ENCODE measurements at regions not wholly inside any gene's neighbourhood (a gene's known extent, or its start where the extent isn't known, plus 50 kb on each side); places are given as distances from the start of the nearest gene placed in this dataset.

- 33 to 35% methylated on average over 4 to 5 of the region's 5 CpGs for WGBS, 2 donors (ENCODE audit: low coverage in 1 of 2)
- Histone ChIP-seq H3K4me3 (no peak overlapping the region), H3K9me3 (no peaks in the 10 kb centered on the region), H3K36me3 (no peaks in the 10 kb centered on the region), H3K27ac (no peak overlapping the region), H3K27me3 (peaks cover 8% of the 10 kb centered on the region), H3K4me1 (no peaks in the 10 kb centered on the region)
- in situ Hi-C loops (cut with MboI; ENCODE audit: low pct_ligation_motif_present in 1 of 4, low pct_unique_long_range_greater_than_20kb in 1 of 4, low sequenced_read_pairs in 3 of 4) = no loop called here
- no peak for DNase-seq
- intact Hi-C loops (cut with DNase I; ENCODE audit: low total_unique reads) = no loop called here
- TF ChIP-seq EP300 (IDR thresholded peaks at IDR 0.05; ENCODE audit: low read depth) (no peak), POLR2A (IDR thresholded peaks at IDR 0.05) (no peak), CTCF (IDR thresholded peaks at IDR 0.05) (no peak), POLR2AphosphoS5 (IDR thresholded peaks at IDR 0.05) (no peak)
Observed at GRCh38 chr22:34960005-34960404, 106.0 kb upstream of the ISX start.

- H3K9me3 ChIP-seq = no peaks in the 10 kb centered on the region
- no peaks in the 10 kb centered on the region for H3K4me1 ChIP-seq
- 58 to 66% methylated on average over 3 to 4 of the region's 4 CpGs for WGBS, 2 donors (ENCODE audit: low coverage in 1 of 2)
- H3K4me3 ChIP-seq = no peak overlapping the region
- intact Hi-C loops (cut with DNase I; ENCODE audit: low total_unique reads) (no loop called here), in situ Hi-C loops (cut with MboI; ENCODE audit: low pct_ligation_motif_present in 1 of 4, low pct_unique_long_range_greater_than_20kb in 1 of 4, low sequenced_read_pairs in 3 of 4) (no loop called here)
- no peak for DNase-seq
- no peaks in the 10 kb centered on the region for H3K36me3 ChIP-seq
- H3K27me3 ChIP-seq = peaks cover 3% of the 10 kb centered on the region
- no peak for TF ChIP-seq CTCF (IDR thresholded peaks at IDR 0.05)
- no peak for TF ChIP-seq EP300 (IDR thresholded peaks at IDR 0.05; ENCODE audit: low read depth)
- no peak for TF ChIP-seq POLR2A (IDR thresholded peaks at IDR 0.05)
- TF ChIP-seq POLR2AphosphoS5 (IDR thresholded peaks at IDR 0.05) = no peak
- no peak overlapping the region for H3K27ac ChIP-seq
Observed at GRCh38 chr22:34966980-34967565, 98.9 kb upstream of the ISX start.

- intact Hi-C loops (cut with DNase I; ENCODE audit: low total_unique reads) (no loop called here), in situ Hi-C loops (cut with MboI; ENCODE audit: low pct_ligation_motif_present in 1 of 4, low pct_unique_long_range_greater_than_20kb in 1 of 4, low sequenced_read_pairs in 3 of 4) (no loop called here)
- 64 to 87% methylated on average over 3 to 15 of the region's 15 CpGs for WGBS, 2 donors (ENCODE audit: low coverage in 1 of 2)
- H3K4me1 ChIP-seq = no peaks in the 10 kb centered on the region
- peaks cover 3% of the 10 kb centered on the region for H3K27me3 ChIP-seq
- DNase-seq = no peak
- H3K36me3 ChIP-seq = no peaks in the 10 kb centered on the region
- no peak overlapping the region for H3K4me3 ChIP-seq
- H3K9me3 ChIP-seq = no peaks in the 10 kb centered on the region
- TF ChIP-seq EP300 (IDR thresholded peaks at IDR 0.05; ENCODE audit: low read depth) = no peak
- H3K27ac ChIP-seq = no peak overlapping the region
Observed at GRCh38 chr22:34969001-34969790, 96.8 kb upstream of the ISX start.

- Histone ChIP-seq H3K4me3 (no peak overlapping the region), H3K27me3 (peaks cover 3% of the 10 kb centered on the region), H3K27ac (no peak overlapping the region), H3K4me1 (no peaks in the 10 kb centered on the region), H3K9me3 (no peaks in the 10 kb centered on the region), H3K36me3 (no peaks in the 10 kb centered on the region)
- in situ Hi-C loops (cut with MboI; ENCODE audit: low pct_ligation_motif_present in 1 of 4, low pct_unique_long_range_greater_than_20kb in 1 of 4, low sequenced_read_pairs in 3 of 4) (no loop called here), intact Hi-C loops (cut with DNase I; ENCODE audit: low total_unique reads) (no loop called here)
- WGBS, 2 donors (ENCODE audit: low coverage in 1 of 2) = 29 to 41% methylated on average over 1 to 2 of the region's 2 CpGs
- no peak for DNase-seq
- no peak for TF ChIP-seq POLR2A (IDR thresholded peaks at IDR 0.05)
- TF ChIP-seq POLR2AphosphoS5 (IDR thresholded peaks at IDR 0.05) = no peak
- no peak for TF ChIP-seq CTCF (IDR thresholded peaks at IDR 0.05)
- no peak for TF ChIP-seq EP300 (IDR thresholded peaks at IDR 0.05; ENCODE audit: low read depth)
Observed at GRCh38 chr22:34971456-34971855, 94.5 kb upstream of the ISX start.
